ENCODE measurements at regions not wholly inside any gene's neighbourhood (a gene's known extent, or its start where the extent isn't known, plus 50 kb on each side); places are given as distances from the start of the nearest gene placed in this dataset.

DNA sequence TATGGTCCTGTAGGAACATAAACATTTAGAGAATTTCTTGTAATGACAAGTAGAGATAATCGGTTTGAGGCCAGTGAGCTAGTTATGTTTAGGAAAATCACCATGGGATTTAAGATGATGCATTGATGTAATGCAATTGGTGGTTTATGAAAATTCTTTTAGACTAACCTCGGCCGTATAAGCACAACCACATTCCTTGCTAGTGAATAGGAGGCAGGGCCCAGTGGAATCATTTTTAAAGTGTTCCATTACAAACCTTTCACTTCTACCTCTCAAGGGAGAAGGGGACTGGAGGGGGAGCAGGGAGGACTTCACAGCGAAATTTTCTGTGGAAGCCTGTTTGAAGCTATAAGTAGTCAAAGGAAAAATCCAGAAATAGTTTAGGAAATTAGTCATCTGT lies 71.8 kb upstream of the NFIL3 start:
- ATAC-seq, result peak; percentile 68
- intact Hi-C loops (cut with DNase I), result no loop called here

DNA sequence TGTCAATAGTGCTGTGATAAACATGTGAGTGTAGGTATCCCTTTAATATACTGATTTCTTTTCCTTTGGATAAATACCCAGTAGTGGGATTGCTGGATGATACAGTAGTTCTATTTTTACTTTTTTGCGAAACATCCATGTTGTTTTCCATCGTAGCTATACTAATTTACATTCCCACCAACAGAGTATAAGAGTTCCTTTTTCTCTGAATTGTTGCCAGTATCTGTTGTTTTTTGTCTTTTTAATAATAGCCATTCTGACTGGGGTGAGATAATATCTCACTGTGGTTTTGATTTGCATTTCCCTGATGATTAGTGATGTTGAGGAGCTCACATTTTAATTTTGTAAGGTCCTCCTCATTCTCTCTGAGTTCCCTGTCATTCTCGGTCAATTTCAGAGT lies 71.1 kb upstream of the NFIL3 start:
- Histone ChIP-seq H3K4me1 (no peaks in the 10 kb centered on the region), H3K9me3 (no peaks in the 10 kb centered on the region), H3K36me3 (no peaks in the 10 kb centered on the region), H3K27me3 (no peaks in the 10 kb centered on the region), H3K4me3 (no peak overlapping the region), H3K27ac (peak overlapping the region in 1 of 2 donors; percentile 59)
- intact Hi-C loops (cut with DNase I), result no loop called here
- no peak for ATAC-seq
- no peak for DNase-seq
- TF ChIP-seq, protein P1, sequence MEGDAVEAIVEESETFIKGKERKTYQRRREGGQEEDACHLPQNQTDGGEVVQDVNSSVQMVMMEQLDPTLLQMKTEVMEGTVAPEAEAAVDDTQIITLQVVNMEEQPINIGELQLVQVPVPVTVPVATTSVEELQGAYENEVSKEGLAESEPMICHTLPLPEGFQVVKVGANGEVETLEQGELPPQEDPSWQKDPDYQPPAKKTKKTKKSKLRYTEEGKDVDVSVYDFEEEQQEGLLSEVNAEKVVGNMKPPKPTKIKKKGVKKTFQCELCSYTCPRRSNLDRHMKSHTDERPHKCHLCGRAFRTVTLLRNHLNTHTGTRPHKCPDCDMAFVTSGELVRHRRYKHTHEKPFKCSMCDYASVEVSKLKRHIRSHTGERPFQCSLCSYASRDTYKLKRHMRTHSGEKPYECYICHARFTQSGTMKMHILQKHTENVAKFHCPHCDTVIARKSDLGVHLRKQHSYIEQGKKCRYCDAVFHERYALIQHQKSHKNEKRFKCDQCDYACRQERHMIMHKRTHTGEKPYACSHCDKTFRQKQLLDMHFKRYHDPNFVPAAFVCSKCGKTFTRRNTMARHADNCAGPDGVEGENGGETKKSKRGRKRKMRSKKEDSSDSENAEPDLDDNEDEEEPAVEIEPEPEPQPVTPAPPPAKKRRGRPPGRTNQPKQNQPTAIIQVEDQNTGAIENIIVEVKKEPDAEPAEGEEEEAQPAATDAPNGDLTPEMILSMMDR (IDR thresholded peaks at IDR 0.05), result no peak

More for the DNA sequence above, 71.8 kb upstream of the NFIL3 start:
- Histone ChIP-seq H3K27me3 (no peaks in the 10 kb centered on the region), H3K4me1 (no peaks in the 10 kb centered on the region), H3K36me3 (no peaks in the 10 kb centered on the region), H3K27ac (peak overlapping the region in 1 of 2 donors; percentile 59), H3K9me3 (no peaks in the 10 kb centered on the region), H3K4me3 (no peak overlapping the region)
- DNase-seq, result no peak
- TF ChIP-seq, protein P1 (IDR thresholded peaks at IDR 0.05), result no peak

DNA sequence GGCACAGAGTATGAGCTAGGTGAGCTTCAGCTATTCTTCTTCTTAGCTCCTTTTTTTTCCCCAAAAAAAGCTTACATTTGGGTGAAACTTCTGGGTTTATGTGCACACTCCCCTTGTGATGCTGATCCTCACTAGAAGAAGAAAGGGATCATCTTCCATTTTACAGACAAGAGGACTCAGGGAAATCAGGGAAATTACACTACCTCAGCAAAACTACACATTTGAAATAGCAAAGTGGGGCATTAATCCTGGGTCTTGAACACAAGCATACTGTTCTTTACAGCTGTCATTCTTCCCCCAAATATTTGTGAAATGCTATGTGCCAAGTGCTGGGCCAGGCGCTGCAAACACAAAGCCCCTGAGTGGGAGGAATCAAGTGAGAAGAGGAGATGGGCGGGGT lies 68.6 kb upstream of the NFIL3 start:
- TF ChIP-seq, protein P1 (IDR thresholded peaks at IDR 0.05), result no peak
- H3K4me1 ChIP-seq, result no peaks in the 10 kb centered on the region
- no peaks in the 10 kb centered on the region for H3K36me3 ChIP-seq
- no peak for ATAC-seq
- DNase-seq, result no peak
- no peak overlapping the region for H3K4me3 ChIP-seq
- H3K9me3 ChIP-seq, result no peaks in the 10 kb centered on the region
- H3K27me3 ChIP-seq, result no peaks in the 10 kb centered on the region
- intact Hi-C loops (cut with DNase I), result no loop called here
- H3K27ac ChIP-seq, result no peak overlapping the region

DNA sequence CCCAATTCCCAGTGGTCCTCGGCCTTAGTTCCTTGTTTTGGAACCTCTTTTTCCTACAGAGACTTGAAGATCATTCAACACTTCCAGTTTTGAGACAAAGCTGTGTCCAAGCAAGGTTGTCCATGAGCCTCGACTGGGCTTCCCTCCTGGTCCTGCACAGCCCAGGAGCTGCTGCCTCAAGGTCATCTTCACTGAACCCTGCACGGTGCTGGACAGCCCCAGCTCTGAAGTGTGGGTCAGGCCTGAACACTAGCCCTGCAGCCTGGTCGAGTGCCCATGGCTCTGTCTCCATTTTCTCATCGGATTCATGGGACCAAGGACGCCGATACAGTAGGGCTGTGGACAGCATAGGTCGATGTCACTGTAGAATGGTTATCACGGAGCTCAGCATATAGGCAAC lies 68.0 kb upstream of the NFIL3 start:
- no peaks in the 10 kb centered on the region for H3K36me3 ChIP-seq
- H3K9me3 ChIP-seq, result no peaks in the 10 kb centered on the region
- intact Hi-C loops (cut with DNase I), result no loop called here
- H3K4me3 ChIP-seq, result no peak overlapping the region
- TF ChIP-seq, protein P1 (IDR thresholded peaks at IDR 0.05), result no peak
- DNase-seq (no peak), ATAC-seq (no peak)
- H3K27me3 ChIP-seq, result no peaks in the 10 kb centered on the region
- no peaks in the 10 kb centered on the region for H3K4me1 ChIP-seq
- no peak overlapping the region for H3K27ac ChIP-seq

DNA sequence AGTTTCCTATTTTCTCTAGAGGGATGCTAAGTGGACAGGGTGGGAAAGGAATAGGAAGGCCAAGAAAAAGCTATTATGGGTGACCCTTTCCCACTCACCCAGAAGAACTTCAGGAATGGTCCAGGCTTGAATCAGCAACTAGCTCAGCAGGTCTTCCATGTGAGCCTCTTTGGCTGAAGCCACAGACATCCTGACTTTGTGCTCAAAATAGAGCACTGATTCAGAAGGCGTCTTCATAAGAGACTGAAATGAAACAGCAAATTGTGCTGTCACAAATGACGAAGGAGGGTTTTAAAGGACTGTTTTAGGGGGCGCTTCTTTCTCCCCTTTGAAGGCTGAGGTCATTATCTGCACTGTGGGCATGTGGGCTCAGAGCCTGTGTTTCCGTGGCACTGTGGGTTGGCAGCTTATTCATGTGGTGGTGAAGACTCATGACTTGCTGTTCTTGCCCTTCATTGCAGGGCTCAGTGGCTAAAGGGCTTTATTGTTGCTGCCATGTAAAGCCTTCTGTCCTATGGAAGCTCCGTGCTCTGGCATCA lies 65.8 kb upstream of the NFIL3 start:
- H3K9me3 ChIP-seq, result no peaks in the 10 kb centered on the region
- no peaks in the 10 kb centered on the region for H3K27me3 ChIP-seq
- H3K36me3 ChIP-seq, result no peaks in the 10 kb centered on the region
- intact Hi-C loops (cut with DNase I), result no loop called here
- TF ChIP-seq, protein P1 (IDR thresholded peaks at IDR 0.05), result no peak
- no peak overlapping the region for H3K4me3 ChIP-seq
- no peak for DNase-seq
- H3K27ac ChIP-seq, result no peak overlapping the region
- ATAC-seq, result no peak
- H3K4me1 ChIP-seq, result no peaks in the 10 kb centered on the region

Data from left lung (tissue), 4 donors.